ENCODE measurements at regions not wholly inside any gene's neighbourhood (a gene's known extent, or its start where the extent isn't known, plus 50 kb on each side); places are given as distances from the start of the nearest gene placed in this dataset.

DNA sequence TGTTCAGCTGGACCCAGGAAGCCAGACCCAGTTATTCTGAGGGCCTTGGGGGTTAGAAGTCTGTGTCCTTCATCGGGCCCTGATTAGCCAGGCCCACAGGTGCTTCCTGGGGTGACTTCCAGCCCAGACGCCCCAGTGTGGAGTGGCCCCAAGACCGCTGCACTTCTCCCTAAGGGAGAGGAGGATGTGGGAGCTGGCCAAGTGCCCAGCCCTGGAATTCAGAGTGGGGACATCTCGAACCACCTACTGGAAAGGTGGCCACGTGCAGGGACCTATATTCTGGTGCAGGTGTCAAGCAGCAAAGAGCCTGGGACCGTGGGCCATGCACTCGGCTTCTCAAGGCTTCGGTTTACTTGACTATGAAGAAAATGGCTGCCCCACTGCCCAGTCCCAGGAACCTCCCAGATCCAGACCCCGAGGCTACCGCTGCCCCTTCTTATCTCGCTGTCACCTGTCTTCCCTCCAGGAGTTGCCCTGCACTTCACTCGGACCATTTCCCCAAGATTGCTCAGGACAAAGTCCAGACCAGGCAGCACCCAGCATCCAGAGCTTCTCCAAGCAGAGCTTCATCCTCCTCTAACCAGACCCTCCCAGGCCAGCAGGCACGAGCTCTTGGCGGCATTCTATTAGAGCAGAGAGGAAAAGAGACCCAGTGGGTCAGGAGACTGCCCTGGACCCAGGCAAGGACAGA lies 142.8 kb upstream of the ID2 start:
- TF ChIP-seq, protein P1, sequence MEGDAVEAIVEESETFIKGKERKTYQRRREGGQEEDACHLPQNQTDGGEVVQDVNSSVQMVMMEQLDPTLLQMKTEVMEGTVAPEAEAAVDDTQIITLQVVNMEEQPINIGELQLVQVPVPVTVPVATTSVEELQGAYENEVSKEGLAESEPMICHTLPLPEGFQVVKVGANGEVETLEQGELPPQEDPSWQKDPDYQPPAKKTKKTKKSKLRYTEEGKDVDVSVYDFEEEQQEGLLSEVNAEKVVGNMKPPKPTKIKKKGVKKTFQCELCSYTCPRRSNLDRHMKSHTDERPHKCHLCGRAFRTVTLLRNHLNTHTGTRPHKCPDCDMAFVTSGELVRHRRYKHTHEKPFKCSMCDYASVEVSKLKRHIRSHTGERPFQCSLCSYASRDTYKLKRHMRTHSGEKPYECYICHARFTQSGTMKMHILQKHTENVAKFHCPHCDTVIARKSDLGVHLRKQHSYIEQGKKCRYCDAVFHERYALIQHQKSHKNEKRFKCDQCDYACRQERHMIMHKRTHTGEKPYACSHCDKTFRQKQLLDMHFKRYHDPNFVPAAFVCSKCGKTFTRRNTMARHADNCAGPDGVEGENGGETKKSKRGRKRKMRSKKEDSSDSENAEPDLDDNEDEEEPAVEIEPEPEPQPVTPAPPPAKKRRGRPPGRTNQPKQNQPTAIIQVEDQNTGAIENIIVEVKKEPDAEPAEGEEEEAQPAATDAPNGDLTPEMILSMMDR (IDR thresholded peaks at IDR 0.05) = no peak
- TF ChIP-seq POLR2A (IDR thresholded peaks at IDR 0.05) = no peak
- no peak for TF ChIP-seq POLR2AphosphoS5 (IDR thresholded peaks at IDR 0.05)
- TF ChIP-seq EP300 (IDR thresholded peaks at IDR 0.05) = no peak
